ENCODE measurements at regions not wholly inside any gene's neighbourhood (a gene's known extent, or its start where the extent isn't known, plus 50 kb on each side); places are given as distances from the start of the nearest gene placed in this dataset.

- no peak for DNase-seq (ENCODE audit: extremely low spot score, unreplicated experiment)
- Mint-ChIP-seq H3K27ac (no peak overlapping the region), H3K4me3 (no peak overlapping the region), H3K4me1 (ENCODE audit: unreplicated experiment) (peaks cover 15% of the 10 kb centered on the region), H3K27me3 (no peaks in the 10 kb centered on the region), H3K36me3 (no peaks in the 10 kb centered on the region), H3K9me3 (no peaks in the 10 kb centered on the region)
- TF ChIP-seq CTCF (conservative IDR thresholded peaks at IDR 0.05), result no peak
These were observed 186.6 kb upstream of the NSMCE3 start for GRCh38 chr15:29456255-29456654.

- no peak for TF ChIP-seq CTCF (conservative IDR thresholded peaks at IDR 0.05)
- DNase-seq (ENCODE audit: extremely low spot score, unreplicated experiment), result no peak
- Mint-ChIP-seq H3K4me3 (no peak overlapping the region), H3K27me3 (no peaks in the 10 kb centered on the region), H3K4me1 (ENCODE audit: unreplicated experiment) (peaks cover 15% of the 10 kb centered on the region), H3K9me3 (no peaks in the 10 kb centered on the region), H3K36me3 (no peaks in the 10 kb centered on the region), H3K27ac (no peak overlapping the region)
These were observed 185.9 kb upstream of the NSMCE3 start for GRCh38 chr15:29455530-29455929.

- no peaks in the 10 kb centered on the region for H3K27me3 Mint-ChIP-seq
- no peak overlapping the region for H3K27ac Mint-ChIP-seq
- H3K4me3 Mint-ChIP-seq, result no peak overlapping the region
- peaks cover 15% of the 10 kb centered on the region for H3K4me1 Mint-ChIP-seq (ENCODE audit: unreplicated experiment)
- no peaks in the 10 kb centered on the region for H3K36me3 Mint-ChIP-seq
- DNase-seq (ENCODE audit: extremely low spot score, unreplicated experiment), result no peak
- no peak for TF ChIP-seq CTCF (conservative IDR thresholded peaks at IDR 0.05)
- no peaks in the 10 kb centered on the region for H3K9me3 Mint-ChIP-seq
These were observed 185.4 kb upstream of the NSMCE3 start for GRCh38 chr15:29455055-29455454.

GRCh38 chr15:29454506-29454905 is 184.9 kb upstream of the NSMCE3 start:
- H3K4me3 Mint-ChIP-seq, result no peak overlapping the region
- H3K4me1 Mint-ChIP-seq (ENCODE audit: unreplicated experiment), result peaks cover 15% of the 10 kb centered on the region
- no peaks in the 10 kb centered on the region for H3K27me3 Mint-ChIP-seq
- DNase-seq (ENCODE audit: extremely low spot score, unreplicated experiment), result no peak
- no peaks in the 10 kb centered on the region for H3K36me3 Mint-ChIP-seq
- H3K9me3 Mint-ChIP-seq, result no peaks in the 10 kb centered on the region
- no peak overlapping the region for H3K27ac Mint-ChIP-seq
- no peak for TF ChIP-seq CTCF (conservative IDR thresholded peaks at IDR 0.05)

- Mint-ChIP-seq H3K4me1 (ENCODE audit: unreplicated experiment) (peaks cover 15% of the 10 kb centered on the region), H3K9me3 (peaks cover 3% of the 10 kb centered on the region), H3K4me3 (peak overlapping the region; percentile 69), H3K27me3 (no peaks in the 10 kb centered on the region), H3K36me3 (no peaks in the 10 kb centered on the region), H3K27ac (peak overlapping the region; percentile 43)
- no peak for TF ChIP-seq CTCF (conservative IDR thresholded peaks at IDR 0.05)
- no peak for DNase-seq (ENCODE audit: extremely low spot score, unreplicated experiment)
These were observed 183.5 kb upstream of the NSMCE3 start for GRCh38 chr15:29452881-29453731.

Measured in type B pancreatic cell (in vitro differentiated cells).